ENCODE measurements at regions not wholly inside any gene's neighbourhood (a gene's known extent, or its start where the extent isn't known, plus 50 kb on each side); places are given as distances from the start of the nearest gene placed in this dataset.
"Not testable (repeated sequence)": the region's sequence is repeated elsewhere in the genome, so short reads cannot be mapped to it uniquely, and the experiment has no call there.

DNA sequence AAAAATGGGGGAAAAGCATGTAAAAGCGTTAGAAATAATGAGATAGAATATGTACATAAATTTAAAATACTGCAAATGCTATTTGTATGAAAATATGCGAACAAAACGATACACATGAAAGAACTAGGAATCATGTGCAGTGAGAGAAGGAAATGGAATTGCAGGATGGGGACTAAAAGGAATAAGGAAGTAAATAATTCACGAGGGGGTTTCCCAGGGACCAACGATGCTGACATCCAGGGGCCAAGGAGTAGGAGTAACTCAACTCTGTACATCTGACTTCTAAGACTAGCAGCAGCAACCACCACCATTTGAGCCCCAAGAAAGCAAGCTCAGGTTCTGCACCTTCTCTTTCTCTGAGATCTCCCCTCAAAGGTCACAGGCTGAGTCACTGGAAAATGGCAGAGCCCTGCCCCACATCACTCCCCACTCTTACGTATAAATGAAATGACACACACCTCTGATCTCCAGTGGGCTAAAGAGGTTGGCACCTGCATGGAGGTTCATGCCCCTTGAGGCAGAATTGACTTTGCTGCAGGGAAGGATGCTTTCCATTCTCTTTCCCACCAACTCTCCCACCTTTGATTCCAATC is 100.0 kb upstream of the DLG1 start:
- Histone ChIP-seq H3K36me3 (replicated peaks; ENCODE audit: low read depth, low read length) (no peaks in the 10 kb centered on the region), H3K4me1 (ENCODE audit: low read length) (peaks cover 8% of the 10 kb centered on the region; the same call in 1 of the 2 replicates), H2AFZ (ENCODE audit: low read depth, low read length) (no peak overlapping the region), H3K4me2 (ENCODE audit: low read length) (no peak overlapping the region), H3K9me3 (ENCODE audit: insufficient read depth, low read length) (no peaks in the 10 kb centered on the region), H3K27me3 (ENCODE audit: low read depth, low read length) (no peaks in the 10 kb centered on the region), H3K9ac (ENCODE audit: low read length) (no peak overlapping the region), H3K79me2 (ENCODE audit: low read length) (no peaks in the 10 kb centered on the region), H4K20me1 (ENCODE audit: insufficient read depth, low read length) (no peaks in the 10 kb centered on the region), H3K4me3 (ENCODE audit: low read length) (no peak overlapping the region), H3K27ac (ENCODE audit: low read length) (no peak overlapping the region)
- TF ChIP-seq, protein P1, sequence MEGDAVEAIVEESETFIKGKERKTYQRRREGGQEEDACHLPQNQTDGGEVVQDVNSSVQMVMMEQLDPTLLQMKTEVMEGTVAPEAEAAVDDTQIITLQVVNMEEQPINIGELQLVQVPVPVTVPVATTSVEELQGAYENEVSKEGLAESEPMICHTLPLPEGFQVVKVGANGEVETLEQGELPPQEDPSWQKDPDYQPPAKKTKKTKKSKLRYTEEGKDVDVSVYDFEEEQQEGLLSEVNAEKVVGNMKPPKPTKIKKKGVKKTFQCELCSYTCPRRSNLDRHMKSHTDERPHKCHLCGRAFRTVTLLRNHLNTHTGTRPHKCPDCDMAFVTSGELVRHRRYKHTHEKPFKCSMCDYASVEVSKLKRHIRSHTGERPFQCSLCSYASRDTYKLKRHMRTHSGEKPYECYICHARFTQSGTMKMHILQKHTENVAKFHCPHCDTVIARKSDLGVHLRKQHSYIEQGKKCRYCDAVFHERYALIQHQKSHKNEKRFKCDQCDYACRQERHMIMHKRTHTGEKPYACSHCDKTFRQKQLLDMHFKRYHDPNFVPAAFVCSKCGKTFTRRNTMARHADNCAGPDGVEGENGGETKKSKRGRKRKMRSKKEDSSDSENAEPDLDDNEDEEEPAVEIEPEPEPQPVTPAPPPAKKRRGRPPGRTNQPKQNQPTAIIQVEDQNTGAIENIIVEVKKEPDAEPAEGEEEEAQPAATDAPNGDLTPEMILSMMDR (IDR thresholded peaks at IDR 0.05; ENCODE audit: low read depth, low read length) = no peak
- TF ChIP-seq EZH2phosphoT487 (IDR thresholded peaks at IDR 0.05; ENCODE audit: low read depth) = no peak

- H3K27ac ChIP-seq (ENCODE audit: low read length) = no peak overlapping the region
- H3K36me3 ChIP-seq (replicated peaks; ENCODE audit: low read depth, low read length) = no peaks in the 10 kb centered on the region
- TF ChIP-seq EZH2phosphoT487 (IDR thresholded peaks at IDR 0.05; ENCODE audit: low read depth) = no peak
- TF ChIP-seq, protein P1 (IDR thresholded peaks at IDR 0.05; ENCODE audit: low read depth, low read length) = no peak
- no peaks in the 10 kb centered on the region for H3K9me3 ChIP-seq (ENCODE audit: insufficient read depth, low read length)
- no peaks in the 10 kb centered on the region for H3K79me2 ChIP-seq (ENCODE audit: low read length)
- no peaks in the 10 kb centered on the region for H4K20me1 ChIP-seq (ENCODE audit: insufficient read depth, low read length)
- H3K4me2 ChIP-seq (ENCODE audit: low read length) = no peak overlapping the region
- no peak overlapping the region for H2AFZ ChIP-seq (ENCODE audit: low read depth, low read length)
- no peaks in the 10 kb centered on the region for H3K27me3 ChIP-seq (ENCODE audit: low read depth, low read length)
- H3K4me1 ChIP-seq (ENCODE audit: low read length) = peaks cover 8% of the 10 kb centered on the region; the same call in 1 of the 2 replicates
- H3K4me3 ChIP-seq (ENCODE audit: low read length) = no peak overlapping the region
- no peak overlapping the region for H3K9ac ChIP-seq (ENCODE audit: low read length)
These were observed 99.4 kb upstream of the DLG1 start for GRCh38 chr3:197397838-197398237.

- H3K4me1 ChIP-seq (ENCODE audit: low read length) = peaks cover 8% of the 10 kb centered on the region; the same call in 1 of the 2 replicates
- TF ChIP-seq, protein P1 (IDR thresholded peaks at IDR 0.05; ENCODE audit: low read depth, low read length) = no peak
- TF ChIP-seq EZH2phosphoT487 (IDR thresholded peaks at IDR 0.05; ENCODE audit: low read depth) = no peak
- peaks cover 3% of the 10 kb centered on the region; the same call in 1 of the 2 replicates for H3K27me3 ChIP-seq (ENCODE audit: low read depth, low read length)
- no peak overlapping the region for H3K9ac ChIP-seq (ENCODE audit: low read length)
- no peak overlapping the region for H3K27ac ChIP-seq (ENCODE audit: low read length)
- no peak overlapping the region for H2AFZ ChIP-seq (ENCODE audit: low read depth, low read length)
- H3K36me3 ChIP-seq (replicated peaks; ENCODE audit: low read depth, low read length) = no peaks in the 10 kb centered on the region
- no peak overlapping the region for H3K4me2 ChIP-seq (ENCODE audit: low read length)
- H3K79me2 ChIP-seq (ENCODE audit: low read length) = no peaks in the 10 kb centered on the region
- no peak overlapping the region for H3K4me3 ChIP-seq (ENCODE audit: low read length)
- no peaks in the 10 kb centered on the region for H3K9me3 ChIP-seq (ENCODE audit: insufficient read depth, low read length)
- no peaks in the 10 kb centered on the region for H4K20me1 ChIP-seq (ENCODE audit: insufficient read depth, low read length)
These were observed 96.3 kb upstream of the DLG1 start for GRCh38 chr3:197394464-197395321.

DNA sequence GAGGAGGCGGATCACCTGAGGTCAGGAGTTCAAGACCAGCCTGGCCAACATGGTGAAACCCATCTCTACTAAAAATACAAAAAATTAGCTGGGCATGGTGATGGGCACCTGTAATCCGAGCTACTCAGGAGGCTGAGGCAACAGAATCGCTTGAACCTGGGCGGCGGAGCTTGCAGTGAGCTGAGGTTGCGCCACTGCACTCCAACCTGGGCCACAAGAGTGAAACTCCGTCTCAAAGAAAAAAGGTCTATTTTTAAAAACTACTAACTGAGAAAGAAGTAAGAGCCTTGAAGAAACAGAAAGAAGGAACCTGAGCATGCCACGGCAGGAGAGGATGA is 95.7 kb upstream of the DLG1 start:
- H3K36me3 ChIP-seq (replicated peaks; ENCODE audit: low read depth, low read length); H3K9ac ChIP-seq (ENCODE audit: low read length); H3K4me3 ChIP-seq (ENCODE audit: low read length); H3K79me2 ChIP-seq (ENCODE audit: low read length); H3K4me1 ChIP-seq (ENCODE audit: low read length); H3K27ac ChIP-seq (ENCODE audit: low read length); H2AFZ ChIP-seq (ENCODE audit: low read depth, low read length); H3K9me3 ChIP-seq (ENCODE audit: insufficient read depth, low read length); H4K20me1 ChIP-seq (ENCODE audit: insufficient read depth, low read length); H3K4me2 ChIP-seq (ENCODE audit: low read length); H3K27me3 ChIP-seq (ENCODE audit: low read depth, low read length): not testable (repeated sequence)
